NCI-H1105 treated with DMSO at 0.1 percent for 48 hours (cell line): ENCODE measurements at regions not wholly inside any gene's neighbourhood (a gene's known extent, or its start where the extent isn't known, plus 50 kb on each side); places are given as distances from the start of the nearest gene placed in this dataset.
"Not testable (repeated sequence)": the region's sequence is repeated elsewhere in the genome, so short reads cannot be mapped to it uniquely, and the experiment has no call there.

ENCODE experiments used
- DNase-seq: peaks from one replicate; lab custom pipeline; 2025; lab: John Stamatoyannopoulos, UW

GRCh38 chr6:82118150-82118562 is 129.4 kb downstream of the IBTK start:
- DNase-seq: no peak

- DNase-seq: no peak
These were observed 132.8 kb downstream of the IBTK start for GRCh38 chr6:82114748-82115147.

GRCh38 chr6:82113231-82113630 is 134.3 kb downstream of the IBTK start:
- DNase-seq: no peak

- DNase-seq: no peak
These were observed 135.7 kb downstream of the IBTK start for GRCh38 chr6:82111818-82112217.

GRCh38 chr6:82111114-82111513 is 136.4 kb downstream of the IBTK start:
- DNase-seq: no peak

GRCh38 chr6:82103171-82103570 is 144.4 kb downstream of the IBTK start:
- not testable (repeated sequence) for DNase-seq

- DNase-seq: not testable (repeated sequence)
These were observed 146.0 kb downstream of the IBTK start for GRCh38 chr6:82101374-82102114.

GRCh38 chr6:82100763-82101162 is 146.8 kb downstream of the IBTK start:
- DNase-seq: not testable (repeated sequence)

GRCh38 chr6:82097676-82098075 is 149.9 kb downstream of the IBTK start:
- no peak for DNase-seq

GRCh38 chr6:82095091-82095490 is 152.5 kb downstream of the IBTK start:
- no peak for DNase-seq

GRCh38 chr6:82094166-82094806 is 153.3 kb downstream of the IBTK start:
- no peak for DNase-seq

GRCh38 chr6:82088978-82089771 is 158.4 kb downstream of the IBTK start:
- DNase-seq: no peak

- no peak for DNase-seq
These were observed 160.6 kb downstream of the IBTK start for GRCh38 chr6:82086944-82087343.

GRCh38 chr6:82085701-82086100 is 161.8 kb downstream of the IBTK start:
- no peak for DNase-seq

- DNase-seq: no peak
These were observed 163.1 kb downstream of the IBTK start for GRCh38 chr6:82084324-82084920.

- DNase-seq: no peak
These were observed 163.9 kb downstream of the IBTK start for GRCh38 chr6:82083646-82084045.

- no peak for DNase-seq
These were observed 166.8 kb downstream of the IBTK start for GRCh38 chr6:82080767-82081166.

- DNase-seq: no peak
These were observed 169.1 kb downstream of the IBTK start for GRCh38 chr6:82078286-82078908.

GRCh38 chr6:82076916-82077315 is 170.6 kb downstream of the IBTK start:
- no peak for DNase-seq

GRCh38 chr6:82074556-82074955 is 173.0 kb downstream of the IBTK start:
- no peak for DNase-seq

GRCh38 chr6:82073484-82073883 is 174.1 kb downstream of the IBTK start:
- no peak for DNase-seq

GRCh38 chr6:82072751-82073150 is 174.8 kb downstream of the IBTK start:
- DNase-seq: peak; percentile 65
